AG04449 (cell line): ENCODE measurements at regions not wholly inside any gene's neighbourhood (a gene's known extent, or its start where the extent isn't known, plus 50 kb on each side); places are given as distances from the start of the nearest gene placed in this dataset.

Source experiments
- CTCF ChIA-PET: fragments of 350-600 bp; formaldehyde crosslinking; extraction: SDS; loops from one replicate; lab custom pipeline; 2021; ENCODE audit warnings: antibody characterized with exemption; lab: Yijun Ruan, JAX
- POLR2A ChIA-PET: fragments of 400-600, 350-600 bp; formaldehyde crosslinking; extraction: SDS; loops from one replicate; lab custom pipeline; 2020; ENCODE audit warnings: antibody characterized with exemption, inconsistent platforms; lab: Yijun Ruan, JAX
- DNase-seq: peaks from one replicate; pipeline ENCODE4 v3.0.0-alpha.2; 2010; ENCODE audit warnings: low read depth, low spot score
- H3K4me3 ChIP-seq: 2 replicates; pipeline ENCODE4 v1.5.1; 2011; ENCODE audit warnings: low read depth, mild to moderate bottlenecking, control low read depth, low read length
- CTCF ChIP-seq: IDR thresholded peaks from one replicate; pipeline ENCODE4 v1.5.1; 2011; ENCODE audit warnings: mild to moderate bottlenecking, moderate library complexity, low read length, control low read depth, inconsistent platforms; ENCODE audit not compliant: insufficient read depth; ENCODE audit errors: missing control alignments

- ChIA-PET POLR2A (no interaction called here), CTCF (no interaction called here)
- DNase-seq: no peak
- H3K4me3 ChIP-seq: no peak overlapping the region
- no peak for TF ChIP-seq CTCF
These were observed 145.0 kb upstream of the LEF1 start for GRCh38 chr4:108313546-108314339.

- no peak overlapping the region for H3K4me3 ChIP-seq
- DNase-seq: no peak
- ChIA-PET CTCF (no interaction called here), POLR2A (no interaction called here)
- no peak for TF ChIP-seq CTCF
These were observed 142.6 kb upstream of the LEF1 start for GRCh38 chr4:108311313-108311712.

- ChIA-PET POLR2A (no interaction called here), CTCF (no interaction called here)
- no peak overlapping the region for H3K4me3 ChIP-seq
- TF ChIP-seq CTCF: no peak
- DNase-seq: no peak
These were observed 134.9 kb upstream of the LEF1 start for GRCh38 chr4:108303488-108304177.

- DNase-seq: no peak
These were observed 133.0 kb upstream of the LEF1 start for GRCh38 chr4:108301545-108302251.

GRCh38 chr4:108297605-108298004 is 128.9 kb upstream of the LEF1 start:
- CTCF ChIA-PET: no interaction called here

More at GRCh38 chr4:108301545-108302251, 133.0 kb upstream of the LEF1 start:
- no peak overlapping the region for H3K4me3 ChIP-seq
- ChIA-PET POLR2A (no interaction called here), CTCF (no interaction called here)
- no peak for TF ChIP-seq CTCF

More at GRCh38 chr4:108297605-108298004, 128.9 kb upstream of the LEF1 start:
- H3K4me3 ChIP-seq: no peak overlapping the region
- no peak for DNase-seq
- no peak for TF ChIP-seq CTCF
- POLR2A ChIA-PET: no interaction called here
